ENCODE measurements at regions not wholly inside any gene's neighbourhood (a gene's known extent, or its start where the extent isn't known, plus 50 kb on each side); places are given as distances from the start of the nearest gene placed in this dataset.

- peak in 1 of 10 donors; percentile 8 for DNase-seq
- intact Hi-C loops (cut with DNase I), result no loop called here
These were observed 51.2 kb upstream of the PCBD1 start for GRCh38 chr10:70939441-70940003.

DNA sequence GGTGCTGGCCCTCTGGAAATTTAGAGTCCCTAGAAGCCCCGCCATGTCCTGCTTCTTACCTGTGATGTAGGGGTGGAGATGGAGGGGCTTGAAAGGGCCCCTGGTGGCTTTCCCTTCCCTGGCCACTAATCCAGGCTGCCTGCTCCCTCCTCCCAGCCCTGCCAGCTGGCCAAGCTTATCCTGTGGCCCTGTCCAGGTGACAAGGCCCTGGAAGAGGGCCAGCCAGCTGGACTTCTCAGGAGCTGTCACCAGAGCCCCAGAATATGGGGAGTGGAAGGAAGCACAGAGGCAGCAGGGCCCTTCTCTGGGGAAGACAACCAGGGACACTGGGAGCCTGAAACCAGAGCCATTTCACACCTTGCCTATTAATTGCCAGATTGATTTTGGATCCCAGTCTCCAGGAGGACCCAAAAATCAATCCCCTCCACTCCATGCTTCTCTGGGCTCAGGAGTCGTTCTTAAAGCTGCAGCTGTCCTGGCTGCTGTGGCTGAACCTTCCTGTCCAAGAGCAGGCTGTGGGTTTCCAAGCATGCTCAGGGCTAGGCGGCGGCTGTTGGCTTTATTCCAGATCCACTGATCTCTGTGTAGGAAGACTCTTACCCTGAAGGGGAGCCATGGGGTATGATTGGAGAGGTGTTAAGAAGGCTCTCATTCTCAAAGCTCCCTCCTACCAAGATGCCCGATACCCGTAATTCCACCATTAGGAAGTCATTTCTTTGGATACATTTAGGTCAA lies 52.6 kb upstream of the PCBD1 start:
- DNase-seq, result peak in 1 of 10 donors; percentile 71
- intact Hi-C loops (cut with DNase I), result no loop called here

DNA sequence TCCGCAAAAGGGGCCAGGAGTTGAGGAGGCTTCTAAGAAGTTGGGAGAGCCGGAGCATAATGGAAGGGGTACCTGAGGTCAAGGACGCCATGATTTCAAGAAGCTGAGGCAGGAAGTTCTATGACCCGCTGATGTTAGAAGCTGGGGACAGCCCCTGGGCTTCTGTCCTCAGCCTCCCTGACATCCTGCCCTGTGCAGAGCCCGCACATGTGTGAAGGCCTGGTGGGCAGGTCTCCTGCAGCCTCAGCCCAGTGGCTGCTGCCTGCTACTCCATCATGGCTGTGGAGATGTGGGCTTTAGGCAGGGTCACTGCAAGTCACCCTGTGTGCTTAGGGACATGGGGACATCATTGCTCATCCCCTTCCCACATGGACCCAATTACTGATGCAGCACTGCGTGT lies 53.8 kb upstream of the PCBD1 start:
- DNase-seq, result peak in 1 of 10 donors; percentile 14
- intact Hi-C loops (cut with DNase I), result no loop called here

GRCh38 chr10:70942725-70943124 lies 54.4 kb upstream of the PCBD1 start:
- intact Hi-C loops (cut with DNase I), result no loop called here
- DNase-seq, result no peak

- intact Hi-C loops (cut with DNase I), result no loop called here
- peak in 2 of 10 donors; percentile 41 to 42 for DNase-seq
These were observed 54.9 kb upstream of the PCBD1 start for GRCh38 chr10:70943249-70943648.

DNA sequence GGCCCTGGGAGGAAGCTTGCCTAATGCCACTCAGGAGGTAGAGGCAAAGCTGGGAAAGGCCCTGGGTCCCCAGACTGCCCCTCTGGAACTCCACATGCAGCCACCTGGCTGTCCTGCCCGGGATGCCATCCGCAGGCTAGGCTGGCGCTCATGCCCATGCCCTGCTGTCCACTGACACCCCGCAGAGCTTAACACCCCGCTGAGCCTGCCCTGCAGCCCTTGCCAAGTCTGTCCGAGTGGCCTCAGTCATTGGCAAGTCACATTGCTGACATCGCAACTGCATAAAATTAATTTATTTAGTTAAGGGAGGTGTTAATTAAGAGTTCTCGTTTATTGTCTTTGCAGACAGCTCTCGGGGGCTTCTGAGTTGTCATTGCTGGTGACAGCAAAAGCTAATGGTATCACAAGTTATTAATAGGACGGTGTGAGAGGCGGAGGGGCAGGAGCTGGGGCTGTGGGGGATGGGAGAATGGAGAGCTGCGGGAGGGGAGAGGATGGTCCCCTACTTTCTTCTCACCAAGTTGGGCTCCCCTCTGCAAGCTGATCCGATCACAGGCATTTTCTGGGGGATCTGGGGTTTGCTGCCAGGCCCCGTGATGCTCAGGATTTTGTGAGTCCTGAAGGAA lies 55.6 kb upstream of the PCBD1 start:
- DNase-seq, result peak in 2 of 10 donors; percentile 76 to 81
- intact Hi-C loops (cut with DNase I), result no loop called here

DNA sequence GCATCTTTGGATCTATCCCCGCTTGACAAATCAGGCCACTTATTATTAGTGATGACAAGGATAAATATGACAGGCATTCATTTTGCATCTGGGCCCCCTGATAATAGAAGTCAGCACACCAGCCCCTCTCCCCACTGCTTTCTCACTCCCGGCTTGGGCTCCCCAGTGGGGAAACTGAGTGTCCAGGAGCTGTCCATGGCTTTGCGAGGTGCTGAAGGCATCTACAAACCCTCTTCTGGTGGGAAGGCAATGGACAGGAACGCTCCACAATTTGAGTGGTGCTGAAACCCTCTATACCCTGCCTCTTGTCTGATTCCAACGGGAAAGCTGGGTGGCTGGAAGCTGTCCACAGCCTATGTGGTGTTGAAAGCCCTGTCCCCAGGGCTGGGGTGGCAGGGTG lies 61.7 kb upstream of the PCBD1 start:
- intact Hi-C loops (cut with DNase I), result no loop called here
- peak in 2 of 10 donors; percentile 6 to 33 for DNase-seq

DNA sequence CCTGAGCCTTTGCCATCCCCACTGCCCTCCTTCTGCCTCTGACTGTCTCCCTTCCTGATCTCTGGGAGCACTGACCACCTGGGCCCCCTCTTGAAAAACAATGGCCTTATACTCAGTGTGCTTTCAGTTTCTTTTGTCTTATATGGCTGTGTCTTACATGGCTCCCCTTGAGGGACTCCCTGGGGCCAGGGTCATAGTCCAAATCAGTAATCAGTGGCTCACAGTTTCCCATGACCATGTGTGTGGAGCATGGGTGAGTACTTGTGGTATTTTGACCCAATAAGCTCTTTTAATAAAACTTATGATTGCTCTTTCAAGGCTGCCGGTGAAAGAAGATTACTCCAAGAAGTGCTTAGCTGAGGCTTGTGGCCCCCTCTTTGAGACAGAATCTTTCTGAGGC lies 62.4 kb upstream of the PCBD1 start:
- intact Hi-C loops (cut with DNase I), result no loop called here
- DNase-seq, result peak in 2 of 10 donors; percentile 1 to 36

GRCh38 chr10:70952401-70952800 lies 64.0 kb upstream of the PCBD1 start:
- intact Hi-C loops (cut with DNase I), result no loop called here
- peak in 2 of 10 donors; percentile 26 to 38 for DNase-seq

GRCh38 chr10:70952921-70953320 lies 64.6 kb upstream of the PCBD1 start:
- intact Hi-C loops (cut with DNase I), result no loop called here
- DNase-seq, result peak in 2 of 10 donors; percentile 40 to 67

- peak in 2 of 10 donors; percentile 37 to 45 for DNase-seq
- intact Hi-C loops (cut with DNase I), result no loop called here
These were observed 66.2 kb upstream of the PCBD1 start for GRCh38 chr10:70954381-70955176.

DNA sequence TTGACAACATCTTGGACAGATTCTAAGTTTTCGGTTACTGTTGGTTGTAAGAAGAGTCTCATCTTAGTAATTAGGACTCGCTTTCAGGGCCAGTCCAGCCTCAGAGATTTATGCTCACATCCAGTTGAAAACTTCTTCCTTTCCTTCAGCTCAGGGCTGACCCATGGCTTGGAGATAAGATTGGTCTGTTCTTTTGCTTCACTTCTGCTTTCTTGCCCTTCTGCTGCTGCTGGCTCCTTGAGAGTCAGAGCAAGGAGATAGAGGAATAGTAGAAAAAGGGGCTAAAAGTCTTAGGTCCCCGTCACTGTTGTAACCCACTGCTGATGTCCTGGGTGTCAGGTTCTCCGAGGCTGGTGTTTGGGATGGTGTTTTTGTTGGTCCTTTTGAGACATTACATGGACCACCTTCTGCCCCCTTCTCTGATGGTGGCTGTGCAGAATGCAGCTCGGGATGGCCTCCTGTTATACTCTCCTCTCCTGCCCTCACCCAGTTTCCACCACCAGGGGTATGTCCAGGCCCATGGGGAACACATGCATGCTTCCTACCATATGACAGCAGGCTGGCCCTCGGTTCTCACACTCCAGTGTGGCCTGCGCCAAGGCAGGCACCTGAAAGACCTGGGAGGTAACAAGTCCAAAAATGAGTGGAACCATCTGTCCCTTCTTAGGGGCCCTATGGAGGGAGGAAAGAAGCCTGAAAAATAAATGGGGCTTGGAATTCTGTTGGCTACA lies 67.8 kb upstream of the PCBD1 start:
- DNase-seq, result peak in 2 of 10 donors; percentile 19 to 74
- intact Hi-C loops (cut with DNase I), result no loop called here

GRCh38 chr10:70958396-70958795 lies 70.0 kb upstream of the PCBD1 start:
- DNase-seq, result peak in 2 of 10 donors; percentile 4 to 27
- intact Hi-C loops (cut with DNase I), result no loop called here

DNA sequence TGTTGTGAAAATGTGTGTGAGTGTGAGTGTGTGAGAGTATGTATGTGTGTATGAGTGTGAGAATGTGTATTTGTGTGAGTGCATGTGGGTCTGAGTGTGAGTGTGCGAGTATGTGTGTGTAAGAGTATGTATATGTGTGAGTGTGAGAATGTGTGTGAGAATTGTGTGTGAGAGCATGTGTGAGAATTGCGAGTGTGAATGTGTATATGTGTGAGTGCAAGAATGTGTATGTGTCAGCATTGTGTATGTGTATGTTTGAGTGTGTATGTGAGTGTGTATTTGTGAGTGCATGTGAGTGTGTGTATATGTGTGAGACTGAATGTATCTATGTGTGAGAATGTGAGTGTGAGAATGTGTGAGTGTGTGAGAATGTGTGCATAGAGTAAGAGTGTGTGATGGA lies 72.0 kb upstream of the PCBD1 start:
- DNase-seq, result no peak
- intact Hi-C loops (cut with DNase I), result no loop called here

DNA sequence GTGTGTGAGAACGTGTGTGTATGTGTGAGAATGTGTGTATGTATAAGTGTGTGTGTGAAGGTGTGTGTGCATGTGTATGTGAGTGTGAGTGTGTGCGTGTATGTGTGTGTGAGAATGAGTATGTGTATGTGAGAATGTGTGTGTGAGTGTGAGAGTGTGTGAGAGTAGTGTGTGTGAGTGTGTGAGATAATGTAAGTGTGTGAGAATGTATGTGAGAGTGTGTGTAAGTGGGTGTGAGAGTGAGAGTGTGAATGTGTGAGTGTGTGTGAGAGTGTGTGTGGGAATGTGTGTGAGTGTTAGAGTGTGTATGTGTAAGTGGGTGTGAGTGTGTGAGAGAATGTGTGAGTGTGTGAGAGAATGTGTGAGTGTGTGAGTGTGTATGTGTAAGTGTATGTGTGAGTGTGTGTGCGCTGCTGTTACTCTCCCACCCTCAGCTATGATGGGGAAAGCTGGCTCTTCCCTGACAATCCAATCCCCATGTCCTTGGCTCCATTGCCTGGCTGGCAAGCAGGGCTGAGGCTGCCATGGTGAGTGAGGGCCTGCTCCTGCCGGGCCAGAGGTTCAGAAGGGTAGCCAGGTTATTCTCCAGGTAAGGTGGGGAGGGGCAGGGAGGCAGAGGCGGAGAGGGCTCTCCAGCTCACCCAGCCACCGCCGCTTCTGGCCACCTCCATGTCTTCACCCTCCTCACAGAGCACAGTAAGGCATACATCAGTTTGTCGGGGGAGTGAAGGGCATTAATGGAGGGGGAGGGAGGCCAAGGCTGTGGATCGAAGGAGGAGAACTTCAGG lies 72.6 kb upstream of the PCBD1 start:
- peak in 2 of 10 donors; percentile 44 to 59 for DNase-seq
- intact Hi-C loops (cut with DNase I), result no loop called here

DNA sequence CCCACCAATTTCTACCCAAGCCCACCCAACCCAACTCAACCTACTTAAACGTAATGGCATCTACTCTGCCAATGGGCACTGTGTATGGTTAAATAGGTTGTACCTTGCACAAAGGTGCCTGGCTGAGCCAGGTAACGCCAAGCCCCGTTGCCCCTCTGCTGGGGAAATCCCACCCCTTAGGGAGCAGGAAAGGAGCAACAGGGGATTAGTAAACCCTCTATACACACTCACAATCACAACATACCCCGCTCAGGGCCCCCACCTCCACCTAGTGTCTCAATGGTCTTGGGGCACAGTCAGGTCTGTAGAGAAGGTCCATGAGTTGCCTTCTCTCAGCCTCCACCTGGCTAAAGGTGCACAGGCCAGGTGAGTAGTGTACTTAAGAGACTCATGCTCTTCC lies 74.3 kb upstream of the PCBD1 start:
- peak in 2 of 10 donors; percentile 28 to 32 for DNase-seq
- intact Hi-C loops (cut with DNase I), result no loop called here

DNA sequence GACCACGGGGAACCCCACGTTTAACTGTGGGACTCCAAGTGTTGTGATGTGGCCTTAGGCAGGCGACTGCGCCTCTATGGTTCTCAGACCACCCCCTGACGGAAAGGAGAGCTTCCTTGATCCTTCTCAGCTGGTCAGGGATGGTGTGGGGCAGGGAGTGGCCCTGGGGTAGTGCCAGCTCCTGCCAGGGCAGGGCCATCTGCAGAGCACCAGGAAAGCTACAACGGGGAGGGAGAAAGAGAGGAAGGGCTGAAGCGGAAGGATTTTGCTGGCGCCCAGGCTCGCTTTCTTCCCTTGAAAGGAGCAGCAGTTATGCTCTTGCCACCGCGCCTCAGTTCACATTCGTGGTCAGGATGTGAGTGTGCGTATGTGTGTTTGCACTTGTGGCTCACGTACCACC lies 74.9 kb upstream of the PCBD1 start:
- intact Hi-C loops (cut with DNase I), result no loop called here
- peak in 2 of 10 donors; percentile 24 to 31 for DNase-seq

GRCh38 chr10:70964245-70964644 lies 75.9 kb upstream of the PCBD1 start:
- peak in 2 of 10 donors; percentile 46 to 49 for DNase-seq
- intact Hi-C loops (cut with DNase I), result no loop called here

DNA sequence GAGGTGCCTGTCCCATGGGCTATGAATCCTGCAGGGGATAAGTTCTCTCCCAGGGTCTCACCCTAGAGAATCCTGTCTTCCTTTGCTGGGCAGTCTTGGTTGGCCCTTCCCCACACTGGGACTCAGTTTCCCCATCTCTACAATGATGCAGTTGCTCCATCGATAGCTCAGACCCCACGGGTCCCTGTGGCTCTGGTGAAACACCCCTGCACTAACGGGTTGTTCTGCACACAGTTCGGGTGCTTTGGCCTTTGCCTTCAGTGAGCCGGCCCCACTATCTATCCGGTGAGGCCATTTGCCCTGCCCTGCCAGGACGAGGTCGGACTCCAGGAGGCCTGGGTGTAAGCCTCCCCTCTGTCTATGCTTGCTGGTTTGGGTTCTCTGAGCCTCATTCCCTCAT lies 76.5 kb upstream of the PCBD1 start:
- intact Hi-C loops (cut with DNase I), result no loop called here
- DNase-seq, result peak in 1 of 10 donors; percentile 49
